Fibroblast of pulmonary artery (primary cell): ENCODE measurements at regions not wholly inside any gene's neighbourhood (a gene's known extent, or its start where the extent isn't known, plus 50 kb on each side); places are given as distances from the start of the nearest gene placed in this dataset.

Experiments used
- DNase-seq: peaks from one replicate; pipeline ENCODE4 v3.0.0-alpha.2; 2010; ENCODE audit warnings: low read depth
- H3K4me3 ChIP-seq: replicated peaks from 2 replicates; pipeline ENCODE4 v1.5.1; 2011; ENCODE audit warnings: low read depth, mild to moderate bottlenecking, control low read depth, low read length, moderate library complexity
- TF ChIP-seq, protein P1 (sequence below): IDR thresholded peaks from 2 replicates; pipeline ENCODE4 v1.5.1; 2011; ENCODE audit warnings: mild to moderate bottlenecking, control low read depth, low read length, inconsistent platforms; ENCODE audit errors: missing control alignments

- DNase-seq, result no peak
- TF ChIP-seq, protein P1, sequence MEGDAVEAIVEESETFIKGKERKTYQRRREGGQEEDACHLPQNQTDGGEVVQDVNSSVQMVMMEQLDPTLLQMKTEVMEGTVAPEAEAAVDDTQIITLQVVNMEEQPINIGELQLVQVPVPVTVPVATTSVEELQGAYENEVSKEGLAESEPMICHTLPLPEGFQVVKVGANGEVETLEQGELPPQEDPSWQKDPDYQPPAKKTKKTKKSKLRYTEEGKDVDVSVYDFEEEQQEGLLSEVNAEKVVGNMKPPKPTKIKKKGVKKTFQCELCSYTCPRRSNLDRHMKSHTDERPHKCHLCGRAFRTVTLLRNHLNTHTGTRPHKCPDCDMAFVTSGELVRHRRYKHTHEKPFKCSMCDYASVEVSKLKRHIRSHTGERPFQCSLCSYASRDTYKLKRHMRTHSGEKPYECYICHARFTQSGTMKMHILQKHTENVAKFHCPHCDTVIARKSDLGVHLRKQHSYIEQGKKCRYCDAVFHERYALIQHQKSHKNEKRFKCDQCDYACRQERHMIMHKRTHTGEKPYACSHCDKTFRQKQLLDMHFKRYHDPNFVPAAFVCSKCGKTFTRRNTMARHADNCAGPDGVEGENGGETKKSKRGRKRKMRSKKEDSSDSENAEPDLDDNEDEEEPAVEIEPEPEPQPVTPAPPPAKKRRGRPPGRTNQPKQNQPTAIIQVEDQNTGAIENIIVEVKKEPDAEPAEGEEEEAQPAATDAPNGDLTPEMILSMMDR, result no peak
- H3K4me3 ChIP-seq, result no peak overlapping the region
Measured at GRCh38 chr20:6845141-6845540, 77.7 kb downstream of the BMP2 start.

GRCh38 chr20:6848041-6848440 lies 80.6 kb downstream of the BMP2 start:
- DNase-seq, result no peak
- TF ChIP-seq, protein P1, result no peak
- no peak overlapping the region for H3K4me3 ChIP-seq

DNA sequence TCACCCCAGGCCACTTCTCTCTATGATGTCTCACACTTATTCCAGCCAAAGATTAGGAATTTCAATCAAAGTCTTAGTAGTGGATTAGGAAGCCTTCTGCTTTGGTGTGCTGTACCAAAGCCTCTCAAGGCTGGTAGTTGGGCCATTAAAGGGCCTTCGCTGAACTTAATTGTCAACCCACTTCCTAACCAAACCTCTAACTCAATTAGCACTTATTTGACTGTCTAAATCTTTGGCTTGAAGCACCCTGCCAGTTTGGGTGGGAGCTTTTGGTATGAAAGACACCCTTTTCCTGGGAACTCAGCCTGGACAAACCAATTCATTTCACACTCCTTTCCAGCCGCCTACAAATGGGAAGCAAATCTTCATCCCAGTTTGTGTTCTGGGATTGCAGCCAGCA lies 81.5 kb downstream of the BMP2 start:
- TF ChIP-seq, protein P1, result no peak
- no peak overlapping the region for H3K4me3 ChIP-seq
- DNase-seq, result no peak

DNA sequence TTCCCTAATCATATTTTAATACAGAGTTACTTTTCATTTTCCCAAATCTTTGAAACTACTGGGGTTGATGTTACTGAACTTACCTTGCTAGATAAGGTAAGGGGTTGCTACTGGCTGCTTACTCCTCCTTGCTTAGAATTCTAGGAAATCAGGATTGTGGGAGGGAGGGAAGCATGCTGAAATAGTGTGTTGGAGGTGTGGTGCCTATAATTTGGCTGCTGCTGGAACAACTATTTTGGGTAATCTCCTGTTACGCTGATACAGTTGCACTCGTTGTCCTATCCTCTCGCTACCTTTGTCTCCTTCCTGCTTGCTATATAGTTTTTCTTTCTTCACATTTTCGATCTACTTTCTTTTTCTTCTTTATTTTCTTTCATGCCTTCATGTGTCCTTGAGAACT lies 83.7 kb downstream of the BMP2 start:
- DNase-seq, result no peak
- TF ChIP-seq, protein P1, result no peak

DNA sequence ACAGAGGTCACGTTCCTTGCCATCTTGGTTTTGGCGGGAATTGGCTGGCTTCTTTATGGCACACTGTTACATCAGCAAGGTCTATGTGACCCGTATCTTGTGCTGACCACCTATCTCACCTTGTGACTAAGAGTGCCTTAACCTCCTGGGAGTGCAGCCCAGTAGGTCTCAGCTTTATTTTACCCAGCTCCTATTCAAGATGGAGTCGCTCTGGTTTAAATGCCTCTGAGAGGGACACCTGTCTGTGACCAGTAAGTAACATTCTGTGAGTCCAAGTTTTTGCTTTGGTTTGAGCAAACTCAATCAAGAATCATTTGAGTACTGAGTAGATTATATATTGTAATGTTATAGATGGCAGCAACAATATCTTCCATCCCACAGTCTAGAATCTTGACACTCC lies 85.0 kb downstream of the BMP2 start:
- TF ChIP-seq, protein P1, result no peak
- DNase-seq, result no peak
- no peak overlapping the region for H3K4me3 ChIP-seq

More for the DNA sequence above, 83.7 kb downstream of the BMP2 start:
- no peak overlapping the region for H3K4me3 ChIP-seq

- TF ChIP-seq, protein P1, result no peak
- H3K4me3 ChIP-seq, result no peak overlapping the region
- DNase-seq, result no peak
Measured at GRCh38 chr20:6855104-6855503, 87.6 kb downstream of the BMP2 start.

DNA sequence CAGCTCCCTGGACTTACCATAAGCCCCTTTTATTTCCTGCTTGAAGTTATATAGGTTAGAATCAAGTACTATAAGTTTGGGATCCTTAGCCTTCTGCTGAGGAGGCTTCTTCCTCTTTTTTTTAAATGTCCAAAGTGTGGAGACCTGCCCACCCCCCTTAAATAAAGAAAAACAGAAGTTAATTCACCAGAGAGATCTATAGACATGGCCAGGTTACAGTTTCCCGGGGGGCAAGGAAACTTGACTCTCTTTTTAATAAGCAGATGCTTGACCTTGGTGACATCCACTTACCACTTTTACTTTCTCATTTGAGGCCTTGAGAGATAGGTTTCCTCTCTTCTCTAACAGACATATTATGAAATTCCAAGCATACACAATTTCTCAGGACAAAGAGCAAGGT lies 88.3 kb downstream of the BMP2 start:
- TF ChIP-seq, protein P1, result no peak
- H3K4me3 ChIP-seq, result no peak overlapping the region
- DNase-seq, result no peak
